GM12878 (cell line): ENCODE measurements at regions not wholly inside any gene's neighbourhood (a gene's known extent, or its start where the extent isn't known, plus 50 kb on each side); places are given as distances from the start of the nearest gene placed in this dataset.

Experiments
- ATAC-seq: fragments of 200-7000 bp; cut with Tn5 transposase; 3 replicates; pipeline ENCODE4 v1.9.1; 2020; ENCODE audit warnings: mild to moderate bottlenecking, moderate library complexity
- BruUV-seq: library from RNA; stranded (reverse); fragments of 400-500 nt; replicated peaks from 2 replicates; lab custom pipeline; 2021; lab: Mats Ljungman, UMichigan
- CTCF ChIA-PET: fragments of 300-600 bp; sonication (Branson Sonifier 250); formaldehyde crosslinking; extraction: SDS; loops from one replicate; lab custom pipeline; 2021; ENCODE audit warnings: inconsistent platforms; lab: Yijun Ruan, JAX
- POLR2A ChIA-PET: fragments of 350-600 bp; formaldehyde crosslinking; extraction: SDS; loops from one replicate; lab custom pipeline; 2021; ENCODE audit warnings: inconsistent platforms; lab: Charles Lee
- RAD21 ChIA-PET: fragments of 300-600 bp; sonication (Branson Sonifier 250); formaldehyde crosslinking; loops from one replicate; lab custom pipeline; 2023; ENCODE audit warnings: antibody characterized with exemption; ENCODE audit not compliant: unreplicated experiment; lab: Charles Lee
- SMC1A ChIA-PET: fragments of 300-600 bp; sonication (Branson Sonifier 250); formaldehyde crosslinking; loops from one replicate; lab custom pipeline; 2023; ENCODE audit not compliant: unreplicated experiment, uncharacterized antibody; lab: Charles Lee
- DNase-seq: peaks from one replicate; pipeline ENCODE4 v3.0.0-alpha.2; 2011; ENCODE audit warnings: low read depth, low spot score
- FAIRE-seq: peaks from 3 replicates; lab custom pipeline; 2011; peaks lifted over from hg19 to GRCh38; lab: Jason Lieb, UNC
- H2AFZ ChIP-seq: 2 replicates; pipeline ENCODE4 v1.6.0; 2011; ENCODE audit warnings: low read depth, low read length, control low read depth; ENCODE audit not compliant: control insufficient read depth
- H3K27ac ChIP-seq: 2 replicates; pipeline ENCODE4 v1.5.1; 2011; ENCODE audit warnings: control low read depth; ENCODE audit not compliant: control insufficient read depth, insufficient read depth
- H3K27me3 ChIP-seq, 2 experiments: replicated peaks in 1 of 2; 2 replicates each; pipeline versions ENCODE4 v1.6.0 to v1.6.1; 2011; ENCODE audit warnings: low read length in 1 of 2; ENCODE audit not compliant: control insufficient read depth in 2 of 2, insufficient read depth in 2 of 2
- H3K36me3 ChIP-seq, 2 experiments: 2 replicates each; pipeline ENCODE4 v1.5.1; 2011; ENCODE audit warnings: low read length in 1 of 2; ENCODE audit not compliant: control insufficient read depth in 2 of 2, insufficient read depth in 2 of 2
- H3K4me1 ChIP-seq: 2 replicates; pipeline ENCODE4 v1.6.1; 2011; ENCODE audit warnings: mild to moderate bottlenecking, low read length, moderate library complexity, mixed read lengths; ENCODE audit not compliant: control insufficient read depth, insufficient read depth
- H3K4me2 ChIP-seq: 2 replicates; pipeline ENCODE4 v1.6.0; 2011; ENCODE audit warnings: control low read depth; ENCODE audit not compliant: control insufficient read depth, insufficient read depth
- H3K4me3 ChIP-seq: fragments of 200-600 bp; sonication (generic); 2 replicates; pipeline ENCODE4 v1.5.1; 2016
- H3K79me2 ChIP-seq: 2 replicates; pipeline ENCODE4 v1.6.0; 2011; ENCODE audit warnings: low read length; ENCODE audit not compliant: control insufficient read depth, insufficient read depth
- H3K9ac ChIP-seq: 2 replicates; pipeline ENCODE4 v1.8.0; 2011; ENCODE audit warnings: low read length, control low read depth, mixed read lengths; ENCODE audit not compliant: control insufficient read depth, insufficient read depth
- H3K9me3 ChIP-seq: replicated peaks from 3 replicates; pipeline ENCODE4 v1.5.1; 2011; ENCODE audit warnings: mild to moderate bottlenecking, low read length; ENCODE audit not compliant: control insufficient read depth, insufficient read depth
- H4K20me1 ChIP-seq: 2 replicates; pipeline ENCODE4 v1.6.0; 2011; ENCODE audit not compliant: control insufficient read depth, insufficient read depth
- CBX5 ChIP-seq: sonication (generic); IDR thresholded peaks from 2 replicates; pipeline ENCODE4 v1.6.1; 2016; ENCODE audit warnings: low read depth, moderate library complexity, mild to moderate bottlenecking, inconsistent platforms
- CHD2 ChIP-seq: IDR thresholded peaks from 2 replicates; pipeline ENCODE4 v1.6.1; 2011; ENCODE audit warnings: low read depth, low read length, improper control_type of control experiment, borderline replicate concordance
- ELK1 ChIP-seq: IDR thresholded peaks from 2 replicates; pipeline ENCODE4 v1.6.1; 2012; ENCODE audit warnings: low read depth, low read length, improper control_type of control experiment
- FOS ChIP-seq: IDR thresholded peaks from 3 replicates; pipeline ENCODE4 v1.6.1; 2011; ENCODE audit warnings: borderline replicate concordance; ENCODE audit not compliant: insufficient read length; ENCODE audit errors: extremely low read depth
- HDAC6 ChIP-seq: fragments of 200-600 bp; sonication (generic); IDR thresholded peaks from one replicate; pipeline ENCODE4 v1.8.0; 2017; ENCODE audit warnings: antibody characterized with exemption; ENCODE audit not compliant: unreplicated experiment
- KDM1A ChIP-seq: fragments of 200-600 bp; sonication (generic); IDR thresholded peaks from 2 replicates; pipeline ENCODE4 v1.6.1; 2016; ENCODE audit warnings: borderline replicate concordance
- KLF5 ChIP-seq: fragments of 450-650 bp; IDR thresholded peaks from 2 replicates; pipeline ENCODE4 v1.6.1; 2014; ENCODE audit warnings: mild to moderate bottlenecking; ENCODE audit not compliant: partially characterized antibody
- MEF2A ChIP-seq: IDR thresholded peaks from 2 replicates; pipeline ENCODE4 v1.6.1; 2011; ENCODE audit warnings: low read depth, mild to moderate bottlenecking, low read length, moderate library complexity; ENCODE audit not compliant: insufficient read depth
- MTA2 ChIP-seq: fragments of 450-650 bp; IDR thresholded peaks from 2 replicates; pipeline ENCODE4 v1.6.1; 2016; ENCODE audit warnings: low read depth, mild to moderate bottlenecking, moderate library complexity
- NBN ChIP-seq: fragments of 450-650 bp; IDR thresholded peaks from 2 replicates; pipeline ENCODE4 v1.6.1; 2016
- PAX5 ChIP-seq: IDR thresholded peaks from 2 replicates; pipeline ENCODE4 v1.6.1; 2011; ENCODE audit warnings: low read depth, low read length, borderline replicate concordance
- PAX8 ChIP-seq: fragments of 450-650 bp; IDR thresholded peaks from 2 replicates; pipeline ENCODE4 v1.6.1; 2017; ENCODE audit warnings: mild to moderate bottlenecking, moderate library complexity
- ZNF274 ChIP-seq: IDR thresholded peaks from one replicate; pipeline ENCODE4 v1.8.0; 2011; ENCODE audit not compliant: insufficient read length, insufficient read depth
- ZNF592 ChIP-seq: fragments of 450-650 bp; IDR thresholded peaks from 2 replicates; pipeline ENCODE4 v1.6.1; 2017; ENCODE audit warnings: mild to moderate bottlenecking, moderate library complexity
- WGBS: methylation state at CpG from one replicate; pipeline ENCODE4 v1.1.6; 2016; ENCODE audit warnings: low lambda C conversion rate; ENCODE audit not compliant: insufficient replicate concordance, insufficient coverage; ENCODE audit errors: missing lambda C conversion rate; 5-methylcytosine and 5-hydroxymethylcytosine counted together
- in situ Hi-C: fragments of 300-500 bp; cut with MboI; formaldehyde crosslinking; loops from 9 replicates; pipeline ENCODE4 v1.14.3; 2018; ENCODE audit warnings: mixed read lengths
- intact Hi-C: fragments of 100-400 bp; cut with micrococcal nuclease; formaldehyde crosslinking; loops from one replicate; pipeline ENCODE4 v1.14.2; 2022; ENCODE audit not compliant: unreplicated experiment
- TF ChIP-seq, protein P1 (sequence below): IDR thresholded peaks from 2 replicates; pipeline ENCODE4 v1.6.1; 2012; ENCODE audit warnings: improper control_type of control experiment, low read depth, low read length; ENCODE audit not compliant: insufficient replicate concordance

- CTCF ChIA-PET, result no interaction called here
- in situ Hi-C loops (no loop called here), intact Hi-C loops (no loop called here)
- SMC1A ChIA-PET, result no interaction called here
- POLR2A ChIA-PET, result no interaction called here
- no TSS peak for BruUV-seq
- no peak overlapping the region for H3K9ac ChIP-seq
- ATAC-seq (no peak), FAIRE-seq (no peak), DNase-seq (no peak)
- no peaks in the 10 kb centered on the region for H3K4me1 ChIP-seq
- H3K4me2 ChIP-seq, result no peak overlapping the region
- H3K27me3 ChIP-seq, result peaks cover 0 to 2% of the 10 kb centered on the region in 2 experiments; a peak in 2 of 4 replicates
- H3K9me3 ChIP-seq, result no peaks in the 10 kb centered on the region; the same call in 2 of the 3 replicates
- H3K27ac ChIP-seq, result no peak overlapping the region
- H3K36me3 ChIP-seq, result no peaks in the 10 kb centered on the region
- H3K4me3 ChIP-seq, result no peak overlapping the region
- no peaks in the 10 kb centered on the region for H4K20me1 ChIP-seq
- no peak overlapping the region for H2AFZ ChIP-seq
- 15% methylated on average over 6 of the region's 6 CpGs for WGBS
- RAD21 ChIA-PET, result no interaction called here
- no peaks in the 10 kb centered on the region for H3K79me2 ChIP-seq
- no peak for TF ChIP-seq HDAC6
- no peak for TF ChIP-seq KDM1A
- no peak for TF ChIP-seq ZNF274
- TF ChIP-seq, protein P1, sequence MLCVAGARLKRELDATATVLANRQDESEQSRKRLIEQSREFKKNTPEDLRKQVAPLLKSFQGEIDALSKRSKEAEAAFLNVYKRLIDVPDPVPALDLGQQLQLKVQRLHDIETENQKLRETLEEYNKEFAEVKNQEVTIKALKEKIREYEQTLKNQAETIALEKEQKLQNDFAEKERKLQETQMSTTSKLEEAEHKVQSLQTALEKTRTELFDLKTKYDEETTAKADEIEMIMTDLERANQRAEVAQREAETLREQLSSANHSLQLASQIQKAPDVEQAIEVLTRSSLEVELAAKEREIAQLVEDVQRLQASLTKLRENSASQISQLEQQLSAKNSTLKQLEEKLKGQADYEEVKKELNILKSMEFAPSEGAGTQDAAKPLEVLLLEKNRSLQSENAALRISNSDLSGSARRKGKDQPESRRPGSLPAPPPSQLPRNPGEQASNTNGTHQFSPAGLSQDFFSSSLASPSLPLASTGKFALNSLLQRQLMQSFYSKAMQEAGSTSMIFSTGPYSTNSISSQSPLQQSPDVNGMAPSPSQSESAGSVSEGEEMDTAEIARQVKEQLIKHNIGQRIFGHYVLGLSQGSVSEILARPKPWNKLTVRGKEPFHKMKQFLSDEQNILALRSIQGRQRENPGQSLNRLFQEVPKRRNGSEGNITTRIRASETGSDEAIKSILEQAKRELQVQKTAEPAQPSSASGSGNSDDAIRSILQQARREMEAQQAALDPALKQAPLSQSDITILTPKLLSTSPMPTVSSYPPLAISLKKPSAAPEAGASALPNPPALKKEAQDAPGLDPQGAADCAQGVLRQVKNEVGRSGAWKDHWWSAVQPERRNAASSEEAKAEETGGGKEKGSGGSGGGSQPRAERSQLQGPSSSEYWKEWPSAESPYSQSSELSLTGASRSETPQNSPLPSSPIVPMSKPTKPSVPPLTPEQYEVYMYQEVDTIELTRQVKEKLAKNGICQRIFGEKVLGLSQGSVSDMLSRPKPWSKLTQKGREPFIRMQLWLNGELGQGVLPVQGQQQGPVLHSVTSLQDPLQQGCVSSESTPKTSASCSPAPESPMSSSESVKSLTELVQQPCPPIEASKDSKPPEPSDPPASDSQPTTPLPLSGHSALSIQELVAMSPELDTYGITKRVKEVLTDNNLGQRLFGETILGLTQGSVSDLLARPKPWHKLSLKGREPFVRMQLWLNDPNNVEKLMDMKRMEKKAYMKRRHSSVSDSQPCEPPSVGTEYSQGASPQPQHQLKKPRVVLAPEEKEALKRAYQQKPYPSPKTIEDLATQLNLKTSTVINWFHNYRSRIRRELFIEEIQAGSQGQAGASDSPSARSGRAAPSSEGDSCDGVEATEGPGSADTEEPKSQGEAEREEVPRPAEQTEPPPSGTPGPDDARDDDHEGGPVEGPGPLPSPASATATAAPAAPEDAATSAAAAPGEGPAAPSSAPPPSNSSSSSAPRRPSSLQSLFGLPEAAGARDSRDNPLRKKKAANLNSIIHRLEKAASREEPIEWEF, result no peak
- no peak for TF ChIP-seq MEF2A
- TF ChIP-seq PAX8, result no peak
- no peak for TF ChIP-seq PAX5
- TF ChIP-seq KLF5, result no peak
- TF ChIP-seq FOS, result no peak
- no peak for TF ChIP-seq NBN
- no peak for TF ChIP-seq ZNF592
- no peak for TF ChIP-seq CHD2
- TF ChIP-seq MTA2, result no peak
- TF ChIP-seq CBX5, result no peak
- no peak for TF ChIP-seq ELK1
These were observed 135.7 kb downstream of the FGF18 start for GRCh38 chr5:171555160-171555559.
